GM23338 (cell line): ENCODE measurements at regions not wholly inside any gene's neighbourhood (a gene's known extent, or its start where the extent isn't known, plus 50 kb on each side); places are given as distances from the start of the nearest gene placed in this dataset.

ENCODE experiments used
- ATAC-seq: fragments of 200-7000 bp; cut with Tn5 transposase; 3 replicates; pipeline ENCODE4 v1.9.1; 2020
- DNase-seq: peaks from one replicate; pipeline ENCODE4 v3.0.0-alpha.2; 2015; ENCODE audit warnings: low spot score
- H2AFZ ChIP-seq: fragments of 200-600 bp; sonication (generic); 2 replicates; pipeline ENCODE4 v1.8.0; 2016; ENCODE audit warnings: antibody characterized with exemption, mild to moderate bottlenecking, moderate library complexity
- H3F3A ChIP-seq: fragments of 200-600 bp; sonication (generic); replicated peaks from 2 replicates; pipeline ENCODE4 v1.8.0; 2017; ENCODE audit warnings: antibody characterized with exemption, mixed run types, low read depth
- H3K27ac ChIP-seq: fragments of 200-600 bp; sonication (generic); 2 replicates; pipeline ENCODE4 v1.6.1; 2016; ENCODE audit warnings: low read depth
- H3K27me3 ChIP-seq: fragments of 200-600 bp; sonication (generic); 2 replicates; pipeline ENCODE4 v1.8.0; 2016; ENCODE audit warnings: mild to moderate bottlenecking, mixed run types, moderate library complexity; ENCODE audit not compliant: insufficient read depth
- H3K36me3 ChIP-seq: fragments of 200-600 bp; sonication (generic); 2 replicates; pipeline ENCODE4 v1.8.0; 2016; ENCODE audit warnings: mild to moderate bottlenecking; ENCODE audit not compliant: insufficient read depth
- H3K4me1 ChIP-seq: fragments of 200-600 bp; sonication (generic); 2 replicates; pipeline ENCODE4 v1.8.0; 2016; ENCODE audit warnings: mild to moderate bottlenecking, moderate library complexity; ENCODE audit not compliant: insufficient read depth
- H3K4me2 ChIP-seq: fragments of 200-600 bp; sonication (generic); 2 replicates; pipeline ENCODE4 v1.7.1; 2017; ENCODE audit warnings: mixed run types
- H3K4me3 ChIP-seq: fragments of 200-600 bp; sonication (generic); 2 replicates; pipeline ENCODE4 v1.6.1; 2016; ENCODE audit warnings: mixed run types
- H3K79me2 ChIP-seq: fragments of 200-600 bp; sonication (generic); replicated peaks from 2 replicates; pipeline ENCODE4 v1.8.0; 2017; ENCODE audit warnings: mild to moderate bottlenecking; ENCODE audit not compliant: insufficient read depth
- H3K9me2 ChIP-seq: fragments of 200-600 bp; sonication (generic); 2 replicates; pipeline ENCODE4 v1.8.0; 2017; ENCODE audit not compliant: insufficient read depth
- H4K20me1 ChIP-seq: fragments of 200-600 bp; sonication (generic); replicated peaks from 2 replicates; pipeline ENCODE4 v1.8.0; 2017; ENCODE audit warnings: mild to moderate bottlenecking; ENCODE audit not compliant: insufficient read depth
- H3K27ac Mint-ChIP-seq: 2 replicates; pipeline ENCODE4 v1.8.0; 2020; ENCODE audit warnings: inconsistent platforms, mild to moderate bottlenecking, moderate library complexity, mixed read lengths
- H3K27me3 Mint-ChIP-seq: 3 replicates; pipeline ENCODE4 v1.8.0; 2022; ENCODE audit warnings: low read depth, mild to moderate bottlenecking, moderate library complexity, mixed read lengths, inconsistent platforms; ENCODE audit not compliant: insufficient read depth, poor library complexity
- H3K36me3 Mint-ChIP-seq: 3 replicates; pipeline ENCODE4 v1.8.0; 2021; ENCODE audit warnings: low read depth, mild to moderate bottlenecking, inconsistent platforms, moderate library complexity, mixed read lengths
- H3K4me1 Mint-ChIP-seq: 3 replicates; pipeline ENCODE4 v1.8.0; 2020; ENCODE audit warnings: mild to moderate bottlenecking, inconsistent platforms, mixed read lengths
- H3K4me3 Mint-ChIP-seq: 3 replicates; pipeline ENCODE4 v1.8.0; 2021; ENCODE audit warnings: moderate library complexity, mild to moderate bottlenecking, inconsistent platforms, mixed read lengths
- H3K9me3 Mint-ChIP-seq: 3 replicates; pipeline ENCODE4 v1.8.0; 2020; ENCODE audit warnings: moderate library complexity, mild to moderate bottlenecking, inconsistent platforms, mixed read lengths
- EZH2 ChIP-seq: fragments of 200-600 bp; sonication (generic); IDR thresholded peaks from one replicate; pipeline ENCODE4 v1.8.0; 2017; ENCODE audit warnings: antibody characterized with exemption, mild to moderate bottlenecking, low read depth; ENCODE audit not compliant: unreplicated experiment
- NANOG ChIP-seq: IDR thresholded peaks from 2 replicates; pipeline ENCODE4 v1.6.1; 2016; ENCODE audit warnings: antibody characterized with exemption, borderline replicate concordance
- ZNF114 ChIP-seq: fragments of 250-450 bp; sonication (Bioruptor Pico); IDR thresholded peaks from 2 replicates; pipeline ENCODE4 v1.5.0; 2020; ENCODE audit warnings: mild to moderate bottlenecking, moderate library complexity
- ZNF331 ChIP-seq: fragments of 250-450 bp; sonication (Bioruptor Pico); IDR thresholded peaks from 2 replicates; pipeline ENCODE4 v1.5.0; 2020; ENCODE audit warnings: low read depth, mild to moderate bottlenecking, moderate library complexity
- TF ChIP-seq, protein P1 (sequence below): IDR thresholded peaks from 2 replicates; pipeline ENCODE4 v1.6.1; 2016; ENCODE audit warnings: antibody characterized with exemption
- TF ChIP-seq, protein P2 (sequence below): fragments of 250-450 bp; sonication (Bioruptor Pico); IDR thresholded peaks from 2 replicates; pipeline ENCODE4 v1.5.0; 2020; ENCODE audit warnings: mild to moderate bottlenecking, moderate library complexity
- TF ChIP-seq, protein P3 (sequence below): IDR thresholded peaks from one replicate; pipeline ENCODE4 v1.6.1; 2018; ENCODE audit warnings: antibody characterized with exemption; ENCODE audit not compliant: unreplicated experiment

DNA sequence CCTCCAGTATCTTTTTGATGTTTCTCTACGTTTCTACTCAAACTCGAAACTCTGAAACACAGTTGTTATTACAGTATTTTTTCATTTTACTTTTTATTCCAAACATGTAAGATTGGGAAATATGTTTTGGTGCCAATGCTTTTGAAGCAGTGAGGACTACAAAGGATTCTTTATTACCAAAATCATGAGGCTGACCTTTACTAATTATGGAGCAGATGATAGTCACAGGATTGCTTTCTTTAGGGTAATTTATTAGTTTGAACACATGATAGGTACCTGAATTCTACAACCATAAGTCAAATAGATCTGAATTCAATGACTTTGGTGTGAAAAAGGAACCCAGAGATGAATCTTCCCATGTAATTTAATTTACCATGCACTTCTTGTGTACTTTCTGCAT is 2015.1 kb upstream of the C9orf72 start:
- no peaks in the 10 kb centered on the region for H3K27me3 Mint-ChIP-seq
- Histone ChIP-seq H3K4me1 (no peaks in the 10 kb centered on the region), H3K4me3 (no peak overlapping the region), H2AFZ (no peak overlapping the region), H4K20me1 (no peaks in the 10 kb centered on the region), H3K27me3 (no peaks in the 10 kb centered on the region), H3K36me3 (no peaks in the 10 kb centered on the region), H3K9me2 (no peaks in the 10 kb centered on the region), H3F3A (no peaks in the 10 kb centered on the region), H3K79me2 (no peaks in the 10 kb centered on the region), H3K4me2 (no peak overlapping the region), H3K27ac (no peak overlapping the region)
- no peak overlapping the region for H3K4me3 Mint-ChIP-seq
- peaks cover 9% of the 10 kb centered on the region; the same call in 2 of the 3 replicates for H3K4me1 Mint-ChIP-seq
- DNase-seq (no peak), ATAC-seq (no peak)
- H3K27ac Mint-ChIP-seq, result no peak overlapping the region
- H3K36me3 Mint-ChIP-seq, result peaks cover 12% of the 10 kb centered on the region
- TF ChIP-seq, protein P1, sequence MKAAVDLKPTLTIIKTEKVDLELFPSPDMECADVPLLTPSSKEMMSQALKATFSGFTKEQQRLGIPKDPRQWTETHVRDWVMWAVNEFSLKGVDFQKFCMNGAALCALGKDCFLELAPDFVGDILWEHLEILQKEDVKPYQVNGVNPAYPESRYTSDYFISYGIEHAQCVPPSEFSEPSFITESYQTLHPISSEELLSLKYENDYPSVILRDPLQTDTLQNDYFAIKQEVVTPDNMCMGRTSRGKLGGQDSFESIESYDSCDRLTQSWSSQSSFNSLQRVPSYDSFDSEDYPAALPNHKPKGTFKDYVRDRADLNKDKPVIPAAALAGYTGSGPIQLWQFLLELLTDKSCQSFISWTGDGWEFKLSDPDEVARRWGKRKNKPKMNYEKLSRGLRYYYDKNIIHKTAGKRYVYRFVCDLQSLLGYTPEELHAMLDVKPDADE, result no peak
- TF ChIP-seq, protein P2, sequence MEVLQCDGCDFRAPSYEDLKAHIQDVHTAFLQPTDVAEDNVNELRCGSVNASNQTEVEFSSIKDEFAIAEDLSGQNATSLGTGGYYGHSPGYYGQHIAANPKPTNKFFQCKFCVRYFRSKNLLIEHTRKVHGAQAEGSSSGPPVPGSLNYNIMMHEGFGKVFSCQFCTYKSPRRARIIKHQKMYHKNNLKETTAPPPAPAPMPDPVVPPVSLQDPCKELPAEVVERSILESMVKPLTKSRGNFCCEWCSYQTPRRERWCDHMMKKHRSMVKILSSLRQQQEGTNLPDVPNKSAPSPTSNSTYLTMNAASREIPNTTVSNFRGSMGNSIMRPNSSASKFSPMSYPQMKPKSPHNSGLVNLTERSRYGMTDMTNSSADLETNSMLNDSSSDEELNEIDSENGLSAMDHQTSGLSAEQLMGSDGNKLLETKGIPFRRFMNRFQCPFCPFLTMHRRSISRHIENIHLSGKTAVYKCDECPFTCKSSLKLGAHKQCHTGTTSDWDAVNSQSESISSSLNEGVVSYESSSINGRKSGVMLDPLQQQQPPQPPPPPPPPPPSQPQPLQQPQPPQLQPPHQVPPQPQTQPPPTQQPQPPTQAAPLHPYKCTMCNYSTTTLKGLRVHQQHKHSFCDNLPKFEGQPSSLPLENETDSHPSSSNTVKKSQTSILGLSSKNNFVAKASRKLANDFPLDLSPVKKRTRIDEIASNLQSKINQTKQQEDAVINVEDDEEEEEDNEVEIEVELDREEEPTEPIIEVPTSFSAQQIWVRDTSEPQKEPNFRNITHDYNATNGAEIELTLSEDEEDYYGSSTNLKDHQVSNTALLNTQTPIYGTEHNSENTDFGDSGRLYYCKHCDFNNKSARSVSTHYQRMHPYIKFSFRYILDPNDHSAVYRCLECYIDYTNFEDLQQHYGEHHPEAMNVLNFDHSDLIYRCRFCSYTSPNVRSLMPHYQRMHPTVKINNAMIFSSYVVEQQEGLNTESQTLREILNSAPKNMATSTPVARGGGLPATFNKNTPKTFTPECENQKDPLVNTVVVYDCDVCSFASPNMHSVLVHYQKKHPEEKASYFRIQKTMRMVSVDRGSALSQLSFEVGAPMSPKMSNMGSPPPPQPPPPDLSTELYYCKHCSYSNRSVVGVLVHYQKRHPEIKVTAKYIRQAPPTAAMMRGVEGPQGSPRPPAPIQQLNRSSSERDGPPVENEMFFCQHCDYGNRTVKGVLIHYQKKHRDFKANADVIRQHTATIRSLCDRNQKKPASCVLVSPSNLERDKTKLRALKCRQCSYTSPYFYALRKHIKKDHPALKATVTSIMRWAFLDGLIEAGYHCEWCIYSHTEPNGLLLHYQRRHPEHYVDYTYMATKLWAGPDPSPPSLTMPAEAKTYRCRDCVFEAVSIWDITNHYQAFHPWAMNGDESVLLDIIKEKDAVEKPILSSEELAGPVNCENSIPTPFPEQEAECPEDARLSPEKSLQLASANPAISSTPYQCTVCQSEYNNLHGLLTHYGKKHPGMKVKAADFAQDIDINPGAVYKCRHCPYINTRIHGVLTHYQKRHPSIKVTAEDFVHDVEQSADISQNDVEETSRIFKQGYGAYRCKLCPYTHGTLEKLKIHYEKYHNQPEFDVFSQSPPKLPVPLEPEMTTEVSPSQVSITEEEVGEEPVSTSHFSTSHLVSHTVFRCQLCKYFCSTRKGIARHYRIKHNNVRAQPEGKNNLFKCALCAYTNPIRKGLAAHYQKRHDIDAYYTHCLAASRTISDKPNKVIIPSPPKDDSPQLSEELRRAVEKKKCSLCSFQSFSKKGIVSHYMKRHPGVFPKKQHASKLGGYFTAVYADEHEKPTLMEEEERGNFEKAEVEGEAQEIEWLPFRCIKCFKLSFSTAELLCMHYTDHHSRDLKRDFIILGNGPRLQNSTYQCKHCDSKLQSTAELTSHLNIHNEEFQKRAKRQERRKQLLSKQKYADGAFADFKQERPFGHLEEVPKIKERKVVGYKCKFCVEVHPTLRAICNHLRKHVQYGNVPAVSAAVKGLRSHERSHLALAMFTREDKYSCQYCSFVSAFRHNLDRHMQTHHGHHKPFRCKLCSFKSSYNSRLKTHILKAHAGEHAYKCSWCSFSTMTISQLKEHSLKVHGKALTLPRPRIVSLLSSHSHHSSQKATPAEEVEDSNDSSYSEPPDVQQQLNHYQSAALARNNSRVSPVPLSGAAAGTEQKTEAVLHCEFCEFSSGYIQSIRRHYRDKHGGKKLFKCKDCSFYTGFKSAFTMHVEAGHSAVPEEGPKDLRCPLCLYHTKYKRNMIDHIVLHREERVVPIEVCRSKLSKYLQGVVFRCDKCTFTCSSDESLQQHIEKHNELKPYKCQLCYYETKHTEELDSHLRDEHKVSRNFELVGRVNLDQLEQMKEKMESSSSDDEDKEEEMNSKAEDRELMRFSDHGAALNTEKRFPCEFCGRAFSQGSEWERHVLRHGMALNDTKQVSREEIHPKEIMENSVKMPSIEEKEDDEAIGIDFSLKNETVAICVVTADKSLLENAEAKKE (CRISPR knock-in tag), result no peak
- TF ChIP-seq ZNF331, result no peak
- no peak for TF ChIP-seq NANOG
- TF ChIP-seq, protein P3, sequence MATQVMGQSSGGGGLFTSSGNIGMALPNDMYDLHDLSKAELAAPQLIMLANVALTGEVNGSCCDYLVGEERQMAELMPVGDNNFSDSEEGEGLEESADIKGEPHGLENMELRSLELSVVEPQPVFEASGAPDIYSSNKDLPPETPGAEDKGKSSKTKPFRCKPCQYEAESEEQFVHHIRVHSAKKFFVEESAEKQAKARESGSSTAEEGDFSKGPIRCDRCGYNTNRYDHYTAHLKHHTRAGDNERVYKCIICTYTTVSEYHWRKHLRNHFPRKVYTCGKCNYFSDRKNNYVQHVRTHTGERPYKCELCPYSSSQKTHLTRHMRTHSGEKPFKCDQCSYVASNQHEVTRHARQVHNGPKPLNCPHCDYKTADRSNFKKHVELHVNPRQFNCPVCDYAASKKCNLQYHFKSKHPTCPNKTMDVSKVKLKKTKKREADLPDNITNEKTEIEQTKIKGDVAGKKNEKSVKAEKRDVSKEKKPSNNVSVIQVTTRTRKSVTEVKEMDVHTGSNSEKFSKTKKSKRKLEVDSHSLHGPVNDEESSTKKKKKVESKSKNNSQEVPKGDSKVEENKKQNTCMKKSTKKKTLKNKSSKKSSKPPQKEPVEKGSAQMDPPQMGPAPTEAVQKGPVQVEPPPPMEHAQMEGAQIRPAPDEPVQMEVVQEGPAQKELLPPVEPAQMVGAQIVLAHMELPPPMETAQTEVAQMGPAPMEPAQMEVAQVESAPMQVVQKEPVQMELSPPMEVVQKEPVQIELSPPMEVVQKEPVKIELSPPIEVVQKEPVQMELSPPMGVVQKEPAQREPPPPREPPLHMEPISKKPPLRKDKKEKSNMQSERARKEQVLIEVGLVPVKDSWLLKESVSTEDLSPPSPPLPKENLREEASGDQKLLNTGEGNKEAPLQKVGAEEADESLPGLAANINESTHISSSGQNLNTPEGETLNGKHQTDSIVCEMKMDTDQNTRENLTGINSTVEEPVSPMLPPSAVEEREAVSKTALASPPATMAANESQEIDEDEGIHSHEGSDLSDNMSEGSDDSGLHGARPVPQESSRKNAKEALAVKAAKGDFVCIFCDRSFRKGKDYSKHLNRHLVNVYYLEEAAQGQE, result no peak
- TF ChIP-seq EZH2, result no peak
- TF ChIP-seq ZNF114 (CRISPR knock-in tag), result no peak
- H3K9me3 Mint-ChIP-seq, result peaks cover 9% of the 10 kb centered on the region
